ENCODE measurements at regions not wholly inside any gene's neighbourhood (a gene's known extent, or its start where the extent isn't known, plus 50 kb on each side); places are given as distances from the start of the nearest gene placed in this dataset.
"Not testable (repeated sequence)": the region's sequence is repeated elsewhere in the genome, so short reads cannot be mapped to it uniquely, and the experiment has no call there.

GRCh38 chr2:228646061-228646460 is 464.6 kb upstream of the SPHKAP start:
- no peak for DNase-seq

GRCh38 chr2:228644199-228644598 is 462.7 kb upstream of the SPHKAP start:
- DNase-seq, result no peak

GRCh38 chr2:228642861-228643260 is 461.4 kb upstream of the SPHKAP start:
- no peak for DNase-seq

GRCh38 chr2:228630786-228631185 is 449.3 kb upstream of the SPHKAP start:
- no peak for DNase-seq

DNA sequence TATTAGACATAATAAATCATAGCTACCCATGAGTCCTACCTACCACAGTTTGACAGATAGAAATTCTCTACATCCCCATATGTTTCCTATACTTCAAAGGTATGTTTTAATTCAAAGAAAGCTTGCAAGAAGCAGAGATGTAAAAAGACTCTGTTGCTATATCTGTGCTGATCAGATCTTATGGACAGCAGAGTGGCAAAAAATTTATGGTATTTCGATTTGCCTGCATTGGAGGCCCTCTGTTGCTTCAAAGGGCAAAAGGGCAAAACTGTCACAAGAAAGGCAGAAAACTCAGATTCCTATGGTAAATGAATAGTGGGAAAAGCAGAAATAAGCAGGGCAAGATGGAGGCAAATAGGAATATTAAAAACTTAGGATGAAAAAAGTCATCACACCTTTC is 447.8 kb upstream of the SPHKAP start:
- DNase-seq, result no peak

GRCh38 chr2:228628682-228629081 is 447.2 kb upstream of the SPHKAP start:
- DNase-seq, result no peak

DNA sequence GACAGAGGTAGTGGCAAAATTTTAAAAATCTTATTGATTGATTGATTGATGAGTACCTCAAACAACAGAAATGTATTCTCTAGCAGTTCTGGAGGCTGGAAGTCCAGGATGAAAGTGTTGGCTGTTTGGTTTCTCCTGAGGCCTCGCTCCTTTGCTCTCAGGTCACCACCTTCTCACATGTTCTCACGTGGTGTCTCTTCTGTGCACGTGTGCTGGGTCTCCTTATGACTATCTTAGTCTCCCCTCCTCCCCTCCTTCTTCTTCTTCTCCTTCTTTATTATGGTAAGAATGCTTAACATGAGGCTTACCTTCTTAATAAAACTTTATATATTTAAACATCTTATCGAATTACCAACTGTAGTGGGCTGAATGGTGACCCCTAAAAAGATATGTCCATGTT is 446.0 kb upstream of the SPHKAP start:
- no peak for DNase-seq

DNA sequence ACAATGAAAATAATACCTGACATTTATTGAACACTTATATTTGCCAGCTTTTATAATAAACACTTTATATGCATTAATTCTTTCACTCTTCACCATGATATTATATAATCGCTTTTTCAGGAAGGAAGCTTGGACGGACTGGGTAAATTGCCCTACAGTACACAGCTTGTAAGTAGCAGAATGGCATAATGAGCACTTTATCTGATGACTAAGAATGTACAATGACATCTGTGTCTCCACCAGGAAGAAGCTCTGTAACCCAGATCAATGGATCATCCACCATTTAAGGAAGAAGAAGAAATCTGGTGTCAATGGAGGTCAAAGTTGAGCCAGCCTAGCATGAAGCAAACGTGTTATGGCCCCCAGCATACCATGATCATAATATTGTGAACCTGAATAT is 444.0 kb upstream of the SPHKAP start:
- DNase-seq, result no peak

- DNase-seq, result no peak
Measured at GRCh38 chr2:228624733-228625132, 443.2 kb upstream of the SPHKAP start.

DNA sequence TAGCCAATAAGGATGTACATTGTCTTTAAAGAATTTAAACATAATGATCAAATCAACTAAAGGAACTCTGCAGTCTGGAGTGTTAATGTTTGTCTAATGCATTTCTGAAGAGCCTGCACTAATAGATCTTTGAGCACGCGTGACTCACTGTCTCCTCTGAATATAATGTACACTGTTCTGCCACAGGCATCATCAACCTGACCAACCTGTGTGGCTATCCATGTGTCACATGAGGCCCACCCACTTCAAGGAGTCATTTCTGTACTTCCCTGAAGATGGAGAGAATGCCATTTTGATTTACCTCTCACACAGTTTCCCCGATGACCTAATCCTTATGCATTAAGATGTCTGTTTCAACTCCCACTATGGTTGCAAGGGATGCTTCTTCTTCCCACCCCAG is 434.0 kb upstream of the SPHKAP start:
- no peak for DNase-seq

- DNase-seq, result no peak
Measured at GRCh38 chr2:228614741-228615140, 433.3 kb upstream of the SPHKAP start.

GRCh38 chr2:228613133-228613850 is 431.8 kb upstream of the SPHKAP start:
- no peak for DNase-seq

- DNase-seq, result no peak
Measured at GRCh38 chr2:228611171-228611570, 429.7 kb upstream of the SPHKAP start.

GRCh38 chr2:228602288-228602687 is 420.8 kb upstream of the SPHKAP start:
- no peak for DNase-seq

DNA sequence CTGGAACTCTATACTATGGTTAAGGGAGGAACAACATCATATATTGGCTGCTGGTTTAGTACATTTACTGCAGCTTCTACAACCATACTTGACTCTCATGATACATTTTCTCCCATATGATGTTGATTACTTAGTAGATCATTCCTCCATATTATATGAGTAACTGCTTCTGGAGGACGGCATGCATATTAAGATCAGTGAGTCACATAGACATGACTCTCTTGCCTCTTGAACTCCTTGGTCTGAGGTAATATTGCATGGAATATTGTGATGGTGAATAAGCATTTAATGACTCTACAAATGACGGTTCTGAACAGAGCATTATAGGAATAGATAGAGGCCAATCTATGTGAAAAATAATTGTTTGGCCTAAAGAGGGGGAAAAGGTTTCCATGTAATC is 418.8 kb upstream of the SPHKAP start:
- no peak for DNase-seq

DNA sequence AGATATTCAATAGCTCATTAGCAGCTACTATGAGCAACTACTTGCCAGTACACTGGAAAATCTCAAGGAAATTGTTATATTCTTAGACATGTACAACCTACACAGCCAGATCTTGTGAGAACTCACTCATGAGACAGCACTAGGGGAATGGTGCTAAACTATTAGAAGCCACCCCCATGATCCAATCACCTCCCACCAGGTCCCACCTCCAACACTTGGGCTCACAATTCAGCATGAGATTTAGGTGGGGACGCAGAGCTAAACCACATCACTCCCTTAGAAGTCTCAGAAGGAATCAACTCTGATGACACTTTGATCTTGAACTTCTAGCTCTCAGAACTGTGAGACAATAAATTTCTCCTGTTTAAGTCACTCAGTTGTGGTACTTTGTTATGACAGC is 418.3 kb upstream of the SPHKAP start:
- no peak for DNase-seq

DNA sequence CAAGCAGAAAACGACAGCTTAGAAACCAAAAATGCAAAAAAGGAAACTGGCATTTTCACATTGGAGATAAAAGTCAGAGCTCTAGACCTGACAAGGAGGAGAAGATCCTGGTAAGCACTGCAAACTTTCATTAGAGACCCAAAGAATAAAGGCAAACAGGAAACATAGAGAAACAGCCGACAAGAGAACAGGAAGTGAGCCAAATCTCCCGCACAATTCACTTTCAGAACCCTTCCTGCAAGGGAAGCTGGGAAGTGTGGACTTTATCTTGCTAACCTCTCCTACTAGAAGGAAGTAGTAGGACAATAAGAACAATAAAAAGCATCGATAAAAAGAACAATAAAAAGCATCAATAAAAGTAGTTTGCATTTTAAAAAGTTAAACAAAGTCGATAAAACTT is 417.8 kb upstream of the SPHKAP start:
- no peak for DNase-seq

DNA sequence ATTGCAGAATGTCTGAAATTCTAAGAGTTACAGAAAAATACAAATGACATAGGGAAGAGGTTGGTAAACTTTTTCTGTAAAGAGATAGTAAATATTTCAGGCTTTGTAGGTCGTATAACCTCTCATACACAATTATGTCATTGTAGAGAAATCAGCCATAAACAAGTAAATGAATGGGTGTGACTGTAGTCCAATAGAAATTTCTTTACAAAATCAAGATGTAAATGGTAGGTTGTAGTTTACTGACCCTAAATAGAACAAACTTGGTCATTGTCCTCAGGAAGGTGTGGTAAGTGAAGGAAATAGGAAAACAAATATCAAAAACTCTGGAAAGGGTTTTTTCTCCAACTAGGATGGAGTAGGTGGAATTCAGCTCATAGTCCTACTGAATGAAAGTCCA is 415.5 kb upstream of the SPHKAP start:
- no peak for DNase-seq

DNA sequence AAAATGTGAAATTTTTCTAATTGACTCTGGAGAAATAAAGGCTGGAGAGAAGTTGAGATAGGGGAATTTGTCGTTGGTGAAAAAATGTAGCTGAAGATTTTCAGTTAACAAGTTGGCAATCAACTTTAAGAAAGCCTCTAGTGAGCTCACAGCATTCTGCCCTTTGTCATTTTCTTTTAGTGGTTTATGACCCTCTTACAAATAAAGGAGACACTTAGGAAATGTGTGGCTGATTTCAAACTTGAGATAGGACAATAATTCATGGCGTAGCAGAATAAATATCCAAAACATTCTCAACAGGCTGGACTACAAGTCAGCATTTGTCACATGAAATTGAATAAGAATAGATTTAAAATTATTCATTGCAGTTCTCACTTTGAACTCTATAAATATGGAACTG is 412.5 kb upstream of the SPHKAP start:
- no peak for DNase-seq

GRCh38 chr2:228592925-228593324 is 411.4 kb upstream of the SPHKAP start:
- DNase-seq, result no peak

DNA sequence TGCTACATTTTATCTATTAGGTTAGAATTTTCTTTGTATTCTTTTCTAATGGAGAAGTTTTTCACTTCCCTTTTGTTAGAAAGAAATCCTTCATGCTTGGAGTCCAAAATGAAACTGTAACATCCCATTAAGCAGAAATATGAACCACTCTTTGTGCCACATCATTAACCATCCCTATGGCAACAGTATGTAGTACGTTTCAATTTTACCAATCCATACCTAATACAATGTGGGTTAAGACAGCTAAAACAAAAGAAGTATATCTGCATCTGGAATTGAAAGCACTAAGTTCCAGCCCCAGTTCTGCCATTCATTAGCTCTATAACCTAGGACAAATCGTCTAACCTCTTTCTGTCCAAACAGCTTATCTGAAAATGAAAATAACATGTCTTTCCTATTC is 409.2 kb upstream of the SPHKAP start:
- no peak for DNase-seq

- DNase-seq, result no peak
Measured at GRCh38 chr2:228589115-228589514, 407.6 kb upstream of the SPHKAP start.

- no peak for DNase-seq
Measured at GRCh38 chr2:228581731-228582130, 400.2 kb upstream of the SPHKAP start.

DNA sequence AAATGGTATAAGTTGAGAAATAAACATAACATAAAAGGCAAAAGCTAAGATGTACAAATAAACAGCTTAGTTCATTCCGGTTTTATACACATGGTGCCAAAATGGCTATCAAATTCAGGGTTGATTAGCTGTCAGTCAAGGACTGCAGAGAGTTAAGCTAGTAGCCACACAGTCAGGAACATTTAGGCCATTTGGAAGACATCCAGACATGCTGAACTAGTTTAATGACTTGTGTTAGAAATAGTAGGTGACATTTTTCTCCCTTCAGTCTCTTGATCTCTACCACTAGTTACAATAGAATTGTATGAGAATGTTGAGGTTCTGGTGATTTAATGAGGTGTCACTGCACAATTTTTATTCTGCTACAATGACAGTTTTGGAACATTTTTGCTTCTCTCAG is 394.4 kb upstream of the SPHKAP start:
- DNase-seq, result no peak

DNA sequence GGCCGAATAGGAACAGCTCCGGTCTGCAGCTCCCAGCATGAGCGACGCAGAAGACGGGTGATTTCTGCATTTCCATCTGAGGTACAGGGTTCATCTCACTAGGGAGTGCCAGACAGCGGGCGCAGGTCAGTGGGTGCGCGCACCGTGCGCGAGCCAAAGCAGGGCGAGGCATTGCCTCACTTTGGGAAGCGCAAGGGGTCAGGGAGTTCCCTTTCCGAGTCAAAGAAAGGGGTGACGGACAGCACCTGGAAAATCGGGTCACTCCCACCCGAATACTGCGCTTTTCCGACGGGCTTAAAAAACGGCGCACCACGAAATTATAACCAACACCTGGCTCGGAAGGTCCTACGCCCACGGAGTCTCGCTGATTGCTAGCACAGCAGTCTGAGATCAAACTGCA is 386.8 kb upstream of the SPHKAP start:
- DNase-seq, result not testable (repeated sequence)

- no peak for DNase-seq
Measured at GRCh38 chr2:228561816-228562215, 380.3 kb upstream of the SPHKAP start.
